ENCODE measurements at regions not wholly inside any gene's neighbourhood (a gene's known extent, or its start where the extent isn't known, plus 50 kb on each side); places are given as distances from the start of the nearest gene placed in this dataset.

GRCh38 chr17:43337684-43338428 lies 60.9 kb upstream of the ARL4D start:
- TF ChIP-seq CTCF (IDR thresholded peaks at IDR 0.05) (no peak), EP300 (IDR thresholded peaks at IDR 0.05) (no peak), POLR2A (IDR thresholded peaks at IDR 0.05) (no peak)
- peaks cover 0 to 33% (median 4%) of the 10 kb centered on the region in 4 donors for H3K4me1 ChIP-seq
- DNase-seq (ENCODE audit: low spot score in 2 of 2), result no peak
- WGBS, 2 donors, result 82 to 83% methylated on average over 10 of the region's 10 CpGs
- H3K4me3 ChIP-seq, result no peak overlapping the region
- H3K9me3 ChIP-seq, result no peaks in the 10 kb centered on the region
- no peaks in the 10 kb centered on the region for H3K27me3 ChIP-seq
- H3K36me3 ChIP-seq, result no peaks in the 10 kb centered on the region
- no peak overlapping the region for H3K27ac ChIP-seq

GRCh38 chr17:43334738-43335402 lies 63.9 kb upstream of the ARL4D start:
- Histone ChIP-seq H3K27me3 (no peaks in the 10 kb centered on the region), H3K4me3 (no peak overlapping the region), H3K4me1 (peaks cover 0 to 21% (median 4%) of the 10 kb centered on the region in 4 donors), H3K27ac (no peak overlapping the region), H3K36me3 (no peaks in the 10 kb centered on the region), H3K9me3 (no peaks in the 10 kb centered on the region)
- TF ChIP-seq POLR2A (IDR thresholded peaks at IDR 0.05) (no peak), EP300 (IDR thresholded peaks at IDR 0.05) (no peak), CTCF (IDR thresholded peaks at IDR 0.05) (no peak)
- no peak for DNase-seq (ENCODE audit: low spot score in 2 of 2)
- WGBS, 2 donors, result 51 to 57% methylated on average over 7 of the region's 7 CpGs

- no peak for DNase-seq (ENCODE audit: low spot score in 2 of 2)
- Histone ChIP-seq H3K27ac (no peak overlapping the region), H3K36me3 (no peaks in the 10 kb centered on the region), H3K9me3 (no peaks in the 10 kb centered on the region), H3K27me3 (no peaks in the 10 kb centered on the region), H3K4me1 (peaks cover 0 to 14% (median 4%) of the 10 kb centered on the region in 4 donors), H3K4me3 (no peak overlapping the region)
- 80 to 84% methylated on average over 12 of the region's 12 CpGs for WGBS, 2 donors
- TF ChIP-seq CTCF (IDR thresholded peaks at IDR 0.05) (no peak), POLR2A (IDR thresholded peaks at IDR 0.05) (no peak), EP300 (IDR thresholded peaks at IDR 0.05) (no peak)
Observed at GRCh38 chr17:43333433-43333943, 65.3 kb upstream of the ARL4D start.

GRCh38 chr17:43332230-43332629 lies 66.6 kb upstream of the ARL4D start:
- DNase-seq (ENCODE audit: low spot score in 2 of 2), result no peak
- no peak overlapping the region for H3K27ac ChIP-seq
- WGBS, 2 donors, result 89% methylated on average over 6 of the region's 6 CpGs
- no peak overlapping the region for H3K4me3 ChIP-seq
- H3K4me1 ChIP-seq, result peaks cover 0 to 13% (median 4%) of the 10 kb centered on the region in 4 donors
- no peaks in the 10 kb centered on the region for H3K27me3 ChIP-seq
- TF ChIP-seq CTCF (IDR thresholded peaks at IDR 0.05), result no peak
- no peak for TF ChIP-seq POLR2A (IDR thresholded peaks at IDR 0.05)
- no peaks in the 10 kb centered on the region for H3K36me3 ChIP-seq
- H3K9me3 ChIP-seq, result no peaks in the 10 kb centered on the region

All from tibial nerve (tissue), 4 donors.